ENCODE measurements at regions not wholly inside any gene's neighbourhood (a gene's known extent, or its start where the extent isn't known, plus 50 kb on each side); places are given as distances from the start of the nearest gene placed in this dataset.

GRCh38 chr3:82736696-82737277, 975.3 kb upstream of the GBE1 start:
- no peak overlapping the region for H3K27ac Mint-ChIP-seq
- ATAC-seq: peak; percentile 84
- Histone ChIP-seq H3K4me1 (ENCODE audit: insufficient read depth) (peaks cover 12% of the 10 kb centered on the region; the same call in 1 of the 2 replicates), H3K36me3 (ENCODE audit: insufficient read depth) (no peaks in the 10 kb centered on the region), H3K4me3 (no peak overlapping the region), H3K27ac (ENCODE audit: low read depth) (no peak overlapping the region), H4K20me1 (replicated peaks; ENCODE audit: insufficient read depth) (no peaks in the 10 kb centered on the region), H3K9me2 (ENCODE audit: insufficient read depth) (no peaks in the 10 kb centered on the region), H3K79me2 (replicated peaks; ENCODE audit: insufficient read depth) (no peaks in the 10 kb centered on the region), H3F3A (replicated peaks; ENCODE audit: low read depth) (no peaks in the 10 kb centered on the region), H3K27me3 (ENCODE audit: insufficient read depth) (no peaks in the 10 kb centered on the region), H2AFZ (no peak overlapping the region; the same call in 1 of the 2 replicates), H3K4me2 (no peak overlapping the region)
- peaks cover 2% of the 10 kb centered on the region for H3K27me3 Mint-ChIP-seq (ENCODE audit: insufficient read depth, low read depth, poor library complexity)
- TF ChIP-seq ZNF114 (CRISPR knock-in tag; IDR thresholded peaks at IDR 0.05) (no peak), ETS1 (IDR thresholded peaks at IDR 0.05) (no peak), STAT1 (IDR thresholded peaks at IDR 0.05; ENCODE audit: unreplicated experiment) (no peak), CREB1 (CRISPR knock-in tag; IDR thresholded peaks at IDR 0.05; ENCODE audit: low read depth) (no peak), CTCF (conservative IDR thresholded peaks at IDR 0.05; ENCODE audit: low read depth in 2 of 2) (no peak), JUNB (IDR thresholded peaks at IDR 0.05; ENCODE audit: unreplicated experiment) (no peak), NANOG (IDR thresholded peaks at IDR 0.05; ENCODE audit: borderline replicate concordance) (no peak), EZH2phosphoT487 (IDR thresholded peaks at IDR 0.05; ENCODE audit: unreplicated experiment) (no peak), REST (IDR thresholded peaks at IDR 0.05; ENCODE audit: unreplicated experiment) (no peak), EZH2 (IDR thresholded peaks at IDR 0.05; ENCODE audit: low read depth, unreplicated experiment) (no peak), ZNF331 (CRISPR knock-in tag; IDR thresholded peaks at IDR 0.05; ENCODE audit: low read depth) (no peak), ZNF462 (CRISPR knock-in tag; IDR thresholded peaks at IDR 0.05) (no peak), POLR2AphosphoS5 (IDR thresholded peaks at IDR 0.05; ENCODE audit: low read depth) (no peak)
- H3K9me3 Mint-ChIP-seq: no peaks in the 10 kb centered on the region
- peaks cover 12% of the 10 kb centered on the region; the same call in 2 of the 3 replicates for H3K4me1 Mint-ChIP-seq
- H3K36me3 Mint-ChIP-seq (ENCODE audit: low read depth): no peaks in the 10 kb centered on the region
- DNase-seq (ENCODE audit: low spot score): no peak
- H3K4me3 Mint-ChIP-seq: no peak overlapping the region
